Uterus (tissue), 3 donors: ENCODE measurements at regions not wholly inside any gene's neighbourhood (a gene's known extent, or its start where the extent isn't known, plus 50 kb on each side); places are given as distances from the start of the nearest gene placed in this dataset.
"Not testable (repeated sequence)": the region's sequence is repeated elsewhere in the genome, so short reads cannot be mapped to it uniquely, and the experiment has no call there.

Experiments
- DNase-seq, 2 donors: peaks; one replicate each; pipeline ENCODE4 v3.0.0-alpha.2; 2019 to 2020
- H3K27ac ChIP-seq, 2 donors: fragments of 200-600 bp; sonication (generic); 1 replicate in 1 of 2; 2 replicates in 1 of 2; pipeline ENCODE4 v1.5.1; 2016 to 2018
- H3K27me3 ChIP-seq, 2 donors: fragments of 200-600 bp; sonication (generic); one replicate each; pipeline ENCODE4 v1.5.1; 2018 to 2019; ENCODE audit warnings: control low read depth in 1 of 2
- H3K36me3 ChIP-seq, 2 donors: fragments of 200-600 bp; sonication (generic); one replicate each; pipeline ENCODE4 v1.5.1; 2019; ENCODE audit warnings: control low read depth in 1 of 2
- H3K4me1 ChIP-seq, 2 donors: fragments of 200-600 bp; sonication (generic); one replicate each; pipeline ENCODE4 v1.5.1; 2018 to 2019; ENCODE audit warnings: control low read depth in 1 of 2
- H3K4me3 ChIP-seq, 2 donors: fragments of 200-600 bp; sonication (generic); 1 replicate in 1 of 2; 2 replicates in 1 of 2; pipeline ENCODE4 v1.5.1; 2018 to 2019; ENCODE audit warnings: mild to moderate bottlenecking in 1 of 2
- H3K9me3 ChIP-seq, 2 donors: fragments of 200-600 bp; sonication (generic); one replicate each; pipeline ENCODE4 v1.5.1; 2019; ENCODE audit warnings: control low read depth in 1 of 2
- CTCF ChIP-seq, 4 experiments: fragments of 200-600 bp in 2 of 4; fragments of 450-650 bp in 2 of 4; sonication (generic) in 2 of 4; IDR thresholded peaks; one replicate each; pipeline ENCODE4 v1.5.1; 2016 to 2019; ENCODE audit warnings: antibody characterized with exemption in 4 of 4, mild to moderate bottlenecking in 2 of 4, moderate library complexity in 1 of 4
- POLR2A ChIP-seq, 2 donors: fragments of 450-650 bp; IDR thresholded peaks; one replicate each; pipeline ENCODE4 v1.6.1; 2016; ENCODE audit warnings: antibody characterized with exemption in 2 of 2, mild to moderate bottlenecking in 1 of 2, moderate library complexity in 1 of 2
- intact Hi-C: fragments of 100-400 bp; cut with DNase I; formaldehyde crosslinking; loops from one replicate; pipeline ENCODE4 v1.15.1; 2023; ENCODE audit warnings: low total_unique reads
- donor health status: DM: yes; HTN: yes; CAD: no.

DNA sequence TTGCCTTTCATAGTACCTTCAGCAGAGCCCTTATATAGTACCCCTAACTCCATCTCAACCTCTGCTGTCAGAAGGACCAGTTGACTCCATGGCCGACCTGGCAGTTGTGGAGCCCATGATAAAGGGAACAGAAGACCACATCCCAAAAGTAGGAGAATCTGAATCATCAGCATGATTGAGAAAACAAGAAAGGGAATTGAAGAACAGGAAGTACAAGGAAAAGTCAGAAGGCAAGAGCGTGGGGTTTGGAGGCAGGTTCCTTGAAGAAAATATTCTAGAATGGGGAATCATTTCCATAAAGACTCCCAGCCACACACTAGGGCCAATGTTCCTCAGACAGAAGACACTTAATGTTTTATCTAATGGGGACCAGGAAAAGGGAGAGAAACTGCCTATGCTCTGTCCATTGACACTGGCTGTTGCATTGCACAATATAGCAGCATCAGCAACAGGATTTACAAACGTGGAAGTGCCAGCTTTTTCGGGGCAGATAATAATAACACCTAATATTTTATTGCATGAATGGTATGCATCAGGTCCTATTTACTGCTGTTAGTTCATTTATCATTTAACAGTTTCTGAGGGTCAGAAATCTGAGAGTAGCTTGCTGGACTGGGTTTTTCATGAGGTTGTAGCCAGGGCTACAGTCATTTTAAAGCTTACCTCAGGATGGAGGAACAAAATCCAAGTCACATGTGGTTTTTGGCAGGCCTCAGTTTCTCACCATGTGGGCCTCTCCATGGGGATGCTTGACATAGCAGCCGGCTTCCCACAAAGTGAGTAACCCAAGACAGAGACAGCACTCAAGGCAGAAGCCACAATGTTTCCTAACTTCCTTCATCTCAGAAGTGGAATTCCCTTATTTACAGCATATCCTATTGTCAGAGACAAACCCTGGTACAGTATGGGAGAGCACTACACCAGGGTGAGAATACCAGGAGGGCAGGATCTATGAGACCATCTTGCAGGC lies 483.4 kb downstream of the PLPP3 start:
- H3K36me3 ChIP-seq, result no peaks in the 10 kb centered on the region
- no peak overlapping the region for H3K27ac ChIP-seq
- peak in 1 of 2 donors; percentile 28 for DNase-seq

DNA sequence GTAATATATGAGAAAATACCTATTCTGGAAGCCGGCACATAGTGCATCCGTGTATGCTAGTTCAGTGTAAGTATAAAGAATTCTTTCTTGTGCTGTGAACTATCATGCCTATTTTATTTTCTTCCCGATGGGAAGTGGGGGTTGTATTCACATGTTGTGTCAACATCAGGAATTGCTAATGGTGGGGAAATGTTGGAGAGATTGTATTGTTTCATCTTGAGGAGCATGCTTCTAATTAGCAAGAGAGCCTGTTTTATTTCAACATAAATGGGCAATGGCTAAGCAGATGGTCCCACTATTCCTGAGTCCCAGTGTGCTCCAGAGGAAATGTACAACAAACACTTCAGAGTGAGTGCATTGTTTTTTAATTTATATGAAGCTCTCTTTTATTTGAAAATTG lies 485.2 kb downstream of the PLPP3 start:
- no peaks in the 10 kb centered on the region for H3K27me3 ChIP-seq
- no peak for DNase-seq
- H3K27ac ChIP-seq, result no peak overlapping the region
- no peaks in the 10 kb centered on the region for H3K4me1 ChIP-seq
- TF ChIP-seq POLR2A (IDR thresholded peaks at IDR 0.05), result no peak
- TF ChIP-seq CTCF (IDR thresholded peaks at IDR 0.05), result no peak
- intact Hi-C loops, result no loop called here
- no peak overlapping the region for H3K4me3 ChIP-seq
- no peaks in the 10 kb centered on the region for H3K36me3 ChIP-seq
- no peaks in the 10 kb centered on the region for H3K9me3 ChIP-seq

More for the DNA sequence above, 483.4 kb downstream of the PLPP3 start:
- H3K4me3 ChIP-seq, result no peak overlapping the region
- TF ChIP-seq POLR2A (IDR thresholded peaks at IDR 0.05), result no peak
- TF ChIP-seq CTCF (IDR thresholded peaks at IDR 0.05), result no peak
- no peaks in the 10 kb centered on the region for H3K4me1 ChIP-seq
- intact Hi-C loops, result no loop called here
- H3K27me3 ChIP-seq, result no peaks in the 10 kb centered on the region
- no peaks in the 10 kb centered on the region for H3K9me3 ChIP-seq

- no peaks in the 10 kb centered on the region for H3K27me3 ChIP-seq
- intact Hi-C loops, result no loop called here
- H3K9me3 ChIP-seq, result no peaks in the 10 kb centered on the region
- DNase-seq, result no peak
- TF ChIP-seq POLR2A (IDR thresholded peaks at IDR 0.05) (no peak), CTCF (IDR thresholded peaks at IDR 0.05) (no peak)
- H3K4me1 ChIP-seq, result no peaks in the 10 kb centered on the region
- H3K4me3 ChIP-seq, result no peak overlapping the region
- H3K36me3 ChIP-seq, result no peaks in the 10 kb centered on the region
- H3K27ac ChIP-seq, result no peak overlapping the region
These were observed 486.4 kb downstream of the PLPP3 start for GRCh38 chr1:56092684-56093570.

DNA sequence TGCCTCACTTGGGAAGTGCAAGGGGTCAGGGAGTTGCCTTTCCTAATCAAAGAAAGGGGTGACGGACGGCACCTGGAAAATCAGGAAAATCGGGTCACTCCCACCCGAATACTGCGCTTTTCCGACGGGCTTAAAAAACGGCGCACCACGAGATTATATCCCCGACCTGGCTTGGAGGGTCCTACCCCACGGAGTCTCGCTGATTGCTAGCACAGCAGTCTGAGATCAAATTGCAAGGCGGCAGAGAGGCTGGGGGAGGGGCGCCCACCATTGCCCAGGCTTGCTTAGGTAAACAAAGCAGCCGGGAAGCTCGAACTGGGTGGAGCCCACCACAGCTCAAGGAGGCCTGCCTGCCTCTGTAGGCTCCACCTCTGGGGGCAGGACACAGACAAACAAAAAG lies 489.5 kb downstream of the PLPP3 start:
- intact Hi-C loops, H3K36me3 ChIP-seq, H3K27ac ChIP-seq, H3K4me1 ChIP-seq, H3K9me3 ChIP-seq, DNase-seq, H3K4me3 ChIP-seq, H3K27me3 ChIP-seq: not testable (repeated sequence)

DNA sequence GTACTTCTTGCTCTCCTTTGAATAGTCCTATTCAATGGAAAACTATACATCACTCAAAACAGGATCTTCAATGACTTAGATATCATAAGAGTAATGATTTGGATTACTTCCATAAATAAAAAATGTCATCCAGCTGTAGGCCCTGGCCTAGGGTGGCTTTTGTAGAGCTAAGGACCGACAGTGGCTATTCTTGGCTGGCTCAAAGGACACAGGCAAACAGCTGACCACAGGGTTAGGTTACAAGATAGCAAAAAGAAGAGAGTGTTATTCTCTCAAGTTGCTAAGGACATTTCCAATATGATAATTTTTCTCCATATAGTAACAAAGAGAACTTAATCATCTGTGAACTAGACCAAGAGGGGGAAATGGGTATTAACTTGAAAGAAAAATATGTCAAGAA lies 495.1 kb downstream of the PLPP3 start:
- intact Hi-C loops, result no loop called here
- Histone ChIP-seq H3K27ac (no peak overlapping the region), H3K27me3 (no peaks in the 10 kb centered on the region), H3K4me1 (no peaks in the 10 kb centered on the region), H3K4me3 (no peak overlapping the region), H3K9me3 (no peaks in the 10 kb centered on the region), H3K36me3 (no peaks in the 10 kb centered on the region)
- DNase-seq, result no peak
- no peak for TF ChIP-seq POLR2A (IDR thresholded peaks at IDR 0.05)
- no peak for TF ChIP-seq CTCF (IDR thresholded peaks at IDR 0.05)
